Activated effector memory CD4-positive, alpha-beta T cell treated with Interleukin-2 at 50 U/mL for 16 hours (primary cell): ENCODE measurements at regions not wholly inside any gene's neighbourhood (a gene's known extent, or its start where the extent isn't known, plus 50 kb on each side); places are given as distances from the start of the nearest gene placed in this dataset.

ENCODE experiments used
- DNase-seq: peaks from one replicate; pipeline ENCODE4 v3.0.0-alpha.2; 2020

GRCh38 chr7:114859477-114859876 lies 62.4 kb upstream of the MDFIC start:
- no peak for DNase-seq

- DNase-seq = no peak
These were observed 61.7 kb upstream of the MDFIC start for GRCh38 chr7:114860206-114860605.

DNA sequence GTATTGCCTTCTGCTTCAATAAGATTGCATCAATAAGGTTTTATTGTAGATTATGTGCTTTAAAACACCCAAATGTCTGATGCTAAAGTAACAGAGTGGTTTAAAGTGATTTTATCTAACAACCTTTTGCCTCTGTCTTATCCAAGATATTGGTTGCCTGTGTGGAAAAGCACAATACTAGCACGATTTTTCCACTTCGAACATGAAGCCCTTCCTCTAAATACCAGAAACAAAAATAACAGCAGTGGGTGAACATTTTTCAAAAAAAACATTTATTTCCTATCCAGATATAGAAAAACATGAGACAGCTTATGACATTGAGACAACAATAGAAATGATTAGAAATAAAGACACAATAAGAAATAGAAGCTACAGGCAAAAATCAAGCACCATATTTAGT lies 59.5 kb upstream of the MDFIC start:
- DNase-seq = no peak

DNA sequence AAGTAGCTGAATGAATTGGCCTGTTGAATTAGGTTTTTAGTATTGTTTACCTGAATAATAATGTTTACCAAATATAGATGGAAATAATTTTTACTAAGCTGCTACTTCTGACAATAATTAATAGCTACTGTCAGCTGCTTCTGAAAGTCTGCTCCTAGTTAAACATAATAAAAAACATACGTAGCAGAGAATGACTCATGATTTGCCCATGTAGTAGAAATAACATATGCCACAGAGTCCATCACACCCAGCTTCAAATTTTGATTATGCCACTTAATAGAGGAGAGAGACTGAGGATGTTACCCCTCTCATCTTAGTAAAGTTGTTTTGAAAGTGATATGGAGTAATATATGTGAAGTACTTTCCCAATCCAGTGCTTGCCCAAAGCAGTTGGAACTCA lies 57.6 kb upstream of the MDFIC start:
- DNase-seq = no peak

GRCh38 chr7:114865564-114865963 lies 56.3 kb upstream of the MDFIC start:
- DNase-seq = peak; percentile 41
